Transverse colon (tissue), 3 donors: ENCODE measurements at regions not wholly inside any gene's neighbourhood (a gene's known extent, or its start where the extent isn't known, plus 50 kb on each side); places are given as distances from the start of the nearest gene placed in this dataset.

Source experiments
- CTCF ChIP-seq, 5 experiments: fragments of 200-600 bp in 3 of 5; fragments of 450-650 bp in 2 of 5; sonication (generic) in 3 of 5; IDR thresholded peaks; 1 replicate in 2 of 5; 2 replicates in 3 of 5; pipeline ENCODE4 v1.5.1; 2016 to 2017; ENCODE audit warnings: antibody characterized with exemption in 5 of 5, inconsistent platforms in 3 of 5, mild to moderate bottlenecking in 2 of 5, moderate library complexity in 1 of 5
- POLR2A ChIP-seq: fragments of 450-650 bp; IDR thresholded peaks from one replicate; pipeline ENCODE4 v1.6.1; 2016; ENCODE audit warnings: antibody characterized with exemption, mild to moderate bottlenecking, moderate library complexity

- no peak for TF ChIP-seq POLR2A
- TF ChIP-seq CTCF (IDR thresholded peaks at IDR 0.05): no peak
Observed at GRCh38 chr9:28289746-28290145, 716.5 kb upstream of the C9orf72 start.
